ENCODE measurements at regions not wholly inside any gene's neighbourhood (a gene's known extent, or its start where the extent isn't known, plus 50 kb on each side); places are given as distances from the start of the nearest gene placed in this dataset.

DNA sequence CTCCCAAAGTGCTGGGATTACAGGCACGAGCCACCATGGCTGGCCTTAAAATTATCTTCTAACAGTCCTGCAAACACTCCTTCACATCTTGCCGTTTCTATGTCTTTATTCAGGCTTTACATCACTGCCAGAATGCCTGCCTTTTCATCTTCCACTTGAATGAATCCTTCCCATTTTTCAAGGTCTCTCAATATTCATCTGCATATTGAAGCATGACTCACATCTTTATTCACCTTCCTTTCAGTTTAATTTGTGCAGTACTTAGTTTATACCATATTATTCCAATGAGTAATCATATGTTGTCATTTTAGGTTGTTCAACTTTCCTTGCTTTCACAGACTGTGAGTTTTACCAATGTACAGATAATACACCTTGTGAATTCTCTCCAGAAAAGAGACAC lies 510.1 kb upstream of the PIK3C3 start:
- TF ChIP-seq, protein P1, sequence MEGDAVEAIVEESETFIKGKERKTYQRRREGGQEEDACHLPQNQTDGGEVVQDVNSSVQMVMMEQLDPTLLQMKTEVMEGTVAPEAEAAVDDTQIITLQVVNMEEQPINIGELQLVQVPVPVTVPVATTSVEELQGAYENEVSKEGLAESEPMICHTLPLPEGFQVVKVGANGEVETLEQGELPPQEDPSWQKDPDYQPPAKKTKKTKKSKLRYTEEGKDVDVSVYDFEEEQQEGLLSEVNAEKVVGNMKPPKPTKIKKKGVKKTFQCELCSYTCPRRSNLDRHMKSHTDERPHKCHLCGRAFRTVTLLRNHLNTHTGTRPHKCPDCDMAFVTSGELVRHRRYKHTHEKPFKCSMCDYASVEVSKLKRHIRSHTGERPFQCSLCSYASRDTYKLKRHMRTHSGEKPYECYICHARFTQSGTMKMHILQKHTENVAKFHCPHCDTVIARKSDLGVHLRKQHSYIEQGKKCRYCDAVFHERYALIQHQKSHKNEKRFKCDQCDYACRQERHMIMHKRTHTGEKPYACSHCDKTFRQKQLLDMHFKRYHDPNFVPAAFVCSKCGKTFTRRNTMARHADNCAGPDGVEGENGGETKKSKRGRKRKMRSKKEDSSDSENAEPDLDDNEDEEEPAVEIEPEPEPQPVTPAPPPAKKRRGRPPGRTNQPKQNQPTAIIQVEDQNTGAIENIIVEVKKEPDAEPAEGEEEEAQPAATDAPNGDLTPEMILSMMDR (IDR thresholded peaks at IDR 0.05): no peak
- no peak for TF ChIP-seq POLR2A (IDR thresholded peaks at IDR 0.05)
- TF ChIP-seq EP300 (IDR thresholded peaks at IDR 0.05): no peak
